Activated B cell treated with CpG ODN at 0.5 μM for 24 hours (primary cell): ENCODE measurements at regions not wholly inside any gene's neighbourhood (a gene's known extent, or its start where the extent isn't known, plus 50 kb on each side); places are given as distances from the start of the nearest gene placed in this dataset.

Source experiments
- ATAC-seq: fragments of 200-7000 bp; cut with Tn5 transposase; one replicate; pipeline ENCODE4 v1.10.0; 2021; ENCODE audit warnings: low read depth, mild to moderate bottlenecking, moderate library complexity
- CTCF ChIA-PET: fragments of 350-600 bp; sonication (Branson Sonifier 250); formaldehyde crosslinking; loops from one replicate; lab custom pipeline; 2021; ENCODE audit warnings: antibody characterized with exemption; lab: Charles Lee
- POLR2A ChIA-PET: fragments of 350-600 bp; sonication (Branson Sonifier 250); formaldehyde crosslinking; loops from one replicate; lab custom pipeline; 2021; ENCODE audit warnings: antibody characterized with exemption; lab: Charles Lee
- DNase-seq: peaks from one replicate; pipeline ENCODE4 v3.0.0; 2022
- H3K27ac Mint-ChIP-seq: one replicate; pipeline ENCODE4 v1.8.0; 2020; ENCODE audit warnings: mixed read lengths
- H3K27me3 Mint-ChIP-seq: one replicate; pipeline ENCODE4 v1.8.0; 2021; ENCODE audit warnings: mixed read lengths
- H3K36me3 Mint-ChIP-seq: one replicate; pipeline ENCODE4 v1.8.0; 2021; ENCODE audit warnings: low read depth, mixed read lengths
- H3K4me1 Mint-ChIP-seq: one replicate; pipeline ENCODE4 v1.8.0; 2021; ENCODE audit warnings: mixed read lengths
- H3K4me3 Mint-ChIP-seq: one replicate; pipeline ENCODE4 v1.8.0; 2020; ENCODE audit warnings: mild to moderate bottlenecking, mixed read lengths
- H3K9me3 Mint-ChIP-seq: one replicate; pipeline ENCODE4 v1.8.0; 2020; ENCODE audit warnings: mixed read lengths
- intact Hi-C: fragments of 100-400 bp; cut with micrococcal nuclease; formaldehyde crosslinking; loops from one replicate; pipeline ENCODE4 v1.15.1; 2024
- TF ChIP-seq, protein P1 (sequence below): fragments of 200-600 bp; IDR thresholded peaks from one replicate; pipeline ENCODE4 v1.8.0; 2022; ENCODE audit warnings: antibody characterized with exemption, mild to moderate bottlenecking

- CTCF ChIA-PET: interaction anchor here (0.6 kb wide), 1 partner anchor 14 kb away, joined by 3 read pairs; no protein-coding TSS in a partner anchor
- H3K4me3 Mint-ChIP-seq: no peak overlapping the region
- H3K4me1 Mint-ChIP-seq: no peaks in the 10 kb centered on the region
- POLR2A ChIA-PET: no interaction called here
- ATAC-seq (no peak), DNase-seq (no peak)
- TF ChIP-seq, protein P1, sequence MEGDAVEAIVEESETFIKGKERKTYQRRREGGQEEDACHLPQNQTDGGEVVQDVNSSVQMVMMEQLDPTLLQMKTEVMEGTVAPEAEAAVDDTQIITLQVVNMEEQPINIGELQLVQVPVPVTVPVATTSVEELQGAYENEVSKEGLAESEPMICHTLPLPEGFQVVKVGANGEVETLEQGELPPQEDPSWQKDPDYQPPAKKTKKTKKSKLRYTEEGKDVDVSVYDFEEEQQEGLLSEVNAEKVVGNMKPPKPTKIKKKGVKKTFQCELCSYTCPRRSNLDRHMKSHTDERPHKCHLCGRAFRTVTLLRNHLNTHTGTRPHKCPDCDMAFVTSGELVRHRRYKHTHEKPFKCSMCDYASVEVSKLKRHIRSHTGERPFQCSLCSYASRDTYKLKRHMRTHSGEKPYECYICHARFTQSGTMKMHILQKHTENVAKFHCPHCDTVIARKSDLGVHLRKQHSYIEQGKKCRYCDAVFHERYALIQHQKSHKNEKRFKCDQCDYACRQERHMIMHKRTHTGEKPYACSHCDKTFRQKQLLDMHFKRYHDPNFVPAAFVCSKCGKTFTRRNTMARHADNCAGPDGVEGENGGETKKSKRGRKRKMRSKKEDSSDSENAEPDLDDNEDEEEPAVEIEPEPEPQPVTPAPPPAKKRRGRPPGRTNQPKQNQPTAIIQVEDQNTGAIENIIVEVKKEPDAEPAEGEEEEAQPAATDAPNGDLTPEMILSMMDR: no peak
- no peaks in the 10 kb centered on the region for H3K36me3 Mint-ChIP-seq
- intact Hi-C loops: no loop called here
- H3K27me3 Mint-ChIP-seq: peaks cover 22% of the 10 kb centered on the region
- no peaks in the 10 kb centered on the region for H3K9me3 Mint-ChIP-seq
- H3K27ac Mint-ChIP-seq: no peak overlapping the region
Observed at GRCh38 chr10:2963889-2964631, 103.3 kb upstream of the PFKP start.

- H3K4me3 Mint-ChIP-seq: no peak overlapping the region
- ChIA-PET CTCF (no interaction called here), POLR2A (no interaction called here)
- intact Hi-C loops: no loop called here
- no peak for ATAC-seq
- no peaks in the 10 kb centered on the region for H3K9me3 Mint-ChIP-seq
- peaks cover 19% of the 10 kb centered on the region for H3K27me3 Mint-ChIP-seq
- H3K27ac Mint-ChIP-seq: no peak overlapping the region
- no peak for DNase-seq
- TF ChIP-seq, protein P1: no peak
- no peaks in the 10 kb centered on the region for H3K4me1 Mint-ChIP-seq
- no peaks in the 10 kb centered on the region for H3K36me3 Mint-ChIP-seq
Observed at GRCh38 chr10:2962194-2962593, 105.2 kb upstream of the PFKP start.

- Mint-ChIP-seq H3K9me3 (peaks cover 5% of the 10 kb centered on the region), H3K4me1 (no peaks in the 10 kb centered on the region), H3K4me3 (no peak overlapping the region), H3K27me3 (peaks cover 9% of the 10 kb centered on the region), H3K27ac (no peak overlapping the region), H3K36me3 (no peaks in the 10 kb centered on the region)
- CTCF ChIA-PET: no interaction called here
- intact Hi-C loops: no loop called here
- TF ChIP-seq, protein P1: no peak
- ATAC-seq (no peak), DNase-seq (no peak)
- POLR2A ChIA-PET: no interaction called here
Observed at GRCh38 chr10:2958659-2959058, 108.7 kb upstream of the PFKP start.

DNA sequence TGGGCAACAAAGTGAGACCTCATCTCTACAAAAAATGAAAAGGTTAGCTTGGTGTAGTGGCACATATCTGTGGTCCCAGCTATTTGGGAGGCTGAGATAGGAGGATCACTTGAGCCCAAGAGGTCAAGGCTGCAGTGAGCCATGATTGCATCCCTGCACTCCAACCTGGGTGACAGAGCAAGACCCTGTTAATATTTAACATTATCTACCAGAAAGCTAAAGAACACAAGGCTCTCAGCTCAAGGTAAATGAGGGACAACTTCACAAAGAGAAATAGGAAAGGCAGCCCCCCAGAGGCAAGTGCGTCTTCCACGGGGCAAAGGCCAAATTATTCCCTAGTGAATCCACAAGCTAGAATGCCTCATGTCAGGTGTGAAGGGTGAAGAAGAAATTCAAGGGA is 109.6 kb upstream of the PFKP start:
- DNase-seq (no peak), ATAC-seq (no peak)
- Mint-ChIP-seq H3K9me3 (peaks cover 5% of the 10 kb centered on the region), H3K36me3 (no peaks in the 10 kb centered on the region), H3K27me3 (peaks cover 12% of the 10 kb centered on the region), H3K4me1 (no peaks in the 10 kb centered on the region), H3K27ac (no peak overlapping the region), H3K4me3 (no peak overlapping the region)
- intact Hi-C loops: no loop called here
- POLR2A ChIA-PET: no interaction called here
- TF ChIP-seq, protein P1: no peak
- CTCF ChIA-PET: no interaction called here

DNA sequence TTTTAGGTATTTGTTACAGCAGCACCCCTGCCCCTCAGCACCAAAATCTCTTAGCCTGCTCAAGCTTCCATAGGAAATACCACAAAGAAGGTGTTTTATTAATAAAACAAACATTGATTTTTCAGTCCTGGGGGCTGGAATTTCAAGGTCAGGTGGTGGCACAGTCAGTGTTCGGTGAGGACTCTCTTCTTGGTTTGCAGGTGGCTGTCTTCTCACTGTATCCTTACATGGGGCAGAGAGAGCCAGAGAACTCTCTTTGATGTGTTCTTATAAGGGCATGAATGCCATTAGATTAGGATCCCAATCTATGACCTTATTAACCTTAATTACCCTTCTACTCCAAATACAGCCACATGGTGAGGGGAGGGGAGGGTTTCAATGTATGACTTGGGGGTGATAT is 112.3 kb upstream of the PFKP start:
- intact Hi-C loops: no loop called here
- H3K27ac Mint-ChIP-seq: no peak overlapping the region
- H3K36me3 Mint-ChIP-seq: no peaks in the 10 kb centered on the region
- ChIA-PET CTCF (no interaction called here), POLR2A (no interaction called here)
- no peak overlapping the region for H3K4me3 Mint-ChIP-seq
- no peak for ATAC-seq
- peaks cover 13% of the 10 kb centered on the region for H3K27me3 Mint-ChIP-seq
- TF ChIP-seq, protein P1: no peak
- no peak for DNase-seq
- H3K9me3 Mint-ChIP-seq: peaks cover 5% of the 10 kb centered on the region
- H3K4me1 Mint-ChIP-seq: peaks cover 12% of the 10 kb centered on the region
